DND-41 (cell line): ENCODE measurements at regions not wholly inside any gene's neighbourhood (a gene's known extent, or its start where the extent isn't known, plus 50 kb on each side); places are given as distances from the start of the nearest gene placed in this dataset.

ENCODE experiments used
- CTCF ChIP-seq: IDR thresholded peaks from 2 replicates; pipeline ENCODE4 v1.5.1; 2012; ENCODE audit warnings: borderline replicate concordance, low read length, moderate library complexity, mild to moderate bottlenecking; ENCODE audit not compliant: poor library complexity, severe bottlenecking; ENCODE audit errors: extremely low read depth
- EZH2 ChIP-seq: IDR thresholded peaks from 3 replicates; pipeline ENCODE4 v1.6.1; 2012; ENCODE audit warnings: borderline replicate concordance, low read depth, mild to moderate bottlenecking, moderate library complexity, low read length, inconsistent platforms; ENCODE audit not compliant: severe bottlenecking

DNA sequence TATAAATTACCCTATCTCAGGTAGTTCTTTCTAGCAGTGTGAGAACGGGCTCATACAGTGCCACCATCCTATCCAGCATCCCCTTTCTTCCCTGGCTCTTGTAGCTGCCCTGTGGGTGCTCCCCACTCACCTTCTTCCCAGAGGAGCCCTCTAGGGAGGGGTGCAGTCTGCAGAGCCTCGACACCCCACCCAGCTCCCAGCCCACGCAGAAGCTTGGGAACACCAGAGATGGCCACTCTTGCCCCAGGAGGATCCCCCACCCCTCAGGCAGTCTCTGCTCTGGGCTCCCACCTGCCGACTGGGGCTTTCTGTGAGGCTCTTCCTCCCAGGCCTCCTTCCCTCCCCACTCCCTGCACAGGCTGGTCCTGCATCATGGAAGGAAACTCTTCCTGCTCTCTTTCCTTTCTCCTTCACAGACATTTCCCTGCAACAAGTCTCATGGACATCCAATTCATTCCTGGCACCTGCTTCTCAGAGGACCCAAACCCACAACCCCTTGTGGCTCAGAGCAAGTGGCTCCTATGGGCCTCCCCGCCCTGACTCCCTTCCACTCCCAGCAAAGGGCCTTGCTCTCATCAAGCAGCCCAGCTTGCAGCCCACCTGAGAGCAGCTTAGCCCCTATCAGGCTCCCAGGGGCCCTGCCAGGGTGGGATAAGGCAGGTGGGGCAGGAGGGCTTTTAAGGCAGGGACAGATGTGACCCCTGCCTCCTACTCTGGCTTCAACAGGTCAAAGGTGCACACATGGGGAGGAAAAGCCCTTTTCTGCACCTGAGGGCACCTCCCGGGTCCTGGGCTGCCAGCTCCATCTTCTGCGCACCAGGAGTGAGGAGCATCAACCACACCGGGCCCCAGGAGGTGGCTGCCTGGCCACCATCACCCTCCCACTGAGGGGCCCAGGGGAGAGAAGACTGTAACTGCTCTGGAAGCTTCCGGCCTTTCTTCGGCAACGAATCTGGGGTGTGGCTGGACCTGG, 263.8 kb upstream of the TNRC6C start:
- TF ChIP-seq EZH2 (no peak), CTCF (no peak)
